IMR-90 (cell line): ENCODE measurements at regions not wholly inside any gene's neighbourhood (a gene's known extent, or its start where the extent isn't known, plus 50 kb on each side); places are given as distances from the start of the nearest gene placed in this dataset.

Experiments
- ATAC-seq: fragments of 200-7000 bp; cut with Tn5 transposase; 2 replicates; pipeline ENCODE4 v1.9.1; 2020; ENCODE audit warnings: low read depth, mild to moderate bottlenecking, moderate library complexity
- BruUV-seq: library from RNA; stranded (reverse); fragments of 400-500 nt; replicated peaks from 2 replicates; lab custom pipeline; 2021; lab: Mats Ljungman, UMichigan
- CTCF ChIA-PET: fragments of 300-600 bp; formaldehyde crosslinking; extraction: SDS; loops from one replicate; lab custom pipeline; 2021; ENCODE audit warnings: antibody characterized with exemption; lab: Yijun Ruan, JAX
- POLR2A ChIA-PET: fragments of 300-600 bp; sonication (Branson Sonifier 250); formaldehyde crosslinking; loops from one replicate; lab custom pipeline; 2022; ENCODE audit warnings: antibody characterized with exemption; ENCODE audit not compliant: unreplicated experiment; lab: Charles Lee
- DNase-seq: peaks from one replicate; pipeline ENCODE4 v3.0.0; 2013
- H2AFZ ChIP-seq: replicated peaks from 2 replicates; pipeline ENCODE3; 2013; ENCODE audit warnings: low read length, mild to moderate bottlenecking; ENCODE audit not compliant: poor library complexity
- H2AK5ac ChIP-seq: 2 replicates; pipeline ENCODE4 v1.6.1; 2013; ENCODE audit warnings: low read depth, low read length, inconsistent platforms
- H2AK9ac ChIP-seq: replicated peaks from 2 replicates; pipeline ENCODE3; 2013; ENCODE audit warnings: mild to moderate bottlenecking, low read depth, low read length, moderate library complexity; ENCODE audit not compliant: poor library complexity
- H2BK120ac ChIP-seq: 2 replicates; pipeline ENCODE4 v1.6.1; 2013; ENCODE audit warnings: low read depth, low read length, inconsistent platforms
- H2BK15ac ChIP-seq: 3 replicates; pipeline ENCODE4 v1.6.1; 2013; ENCODE audit warnings: low read depth, low read length, inconsistent platforms
- H2BK20ac ChIP-seq: 2 replicates; pipeline ENCODE4 v1.6.1; 2013; ENCODE audit warnings: low read depth, mild to moderate bottlenecking, inconsistent platforms, low read length, moderate library complexity
- H2BK5ac ChIP-seq: 2 replicates; pipeline ENCODE4 v1.6.1; 2013; ENCODE audit warnings: mild to moderate bottlenecking, low read depth, low read length, inconsistent platforms; ENCODE audit not compliant: poor library complexity, severe bottlenecking
- H3K14ac ChIP-seq: replicated peaks from 2 replicates; pipeline ENCODE4 v1.6.1; 2013; ENCODE audit warnings: low read depth, low read length, inconsistent platforms
- H3K18ac ChIP-seq: 2 replicates; pipeline ENCODE4 v1.6.1; 2013; ENCODE audit warnings: low read depth, low read length, control low read depth
- H3K23ac ChIP-seq: 2 replicates; pipeline ENCODE4 v1.6.1; 2013; ENCODE audit warnings: low read depth, low read length, inconsistent platforms
- H3K27ac ChIP-seq: 2 replicates; pipeline ENCODE4 v1.5.1; 2013; ENCODE audit warnings: mild to moderate bottlenecking, control low read depth, low read length; ENCODE audit not compliant: insufficient read depth
- H3K27me3 ChIP-seq: 2 replicates; pipeline ENCODE4 v1.6.1; 2013; ENCODE audit warnings: low read length; ENCODE audit not compliant: control insufficient read depth, insufficient read depth
- H3K36me3 ChIP-seq: 2 replicates; pipeline ENCODE4 v1.6.1; 2013; ENCODE audit warnings: low read length, mixed read lengths; ENCODE audit not compliant: control insufficient read depth, insufficient read depth
- H3K4ac ChIP-seq: 2 replicates; pipeline ENCODE4 v1.6.1; 2013; ENCODE audit warnings: low read depth, low read length, inconsistent platforms
- H3K4me1 ChIP-seq: 2 replicates; pipeline ENCODE4 v1.6.1; 2013; ENCODE audit warnings: low read length, mixed read lengths; ENCODE audit not compliant: control insufficient read depth, insufficient read depth
- H3K4me2 ChIP-seq: 2 replicates; pipeline ENCODE4 v1.6.1; 2013; ENCODE audit warnings: low read depth, mild to moderate bottlenecking, control low read depth, low read length, moderate library complexity
- H3K4me3 ChIP-seq: 2 replicates; pipeline ENCODE4 v1.5.1; 2013; ENCODE audit warnings: low read depth, mild to moderate bottlenecking, control low read depth, low read length, moderate library complexity; ENCODE audit not compliant: insufficient read depth
- H3K56ac ChIP-seq: 2 replicates; pipeline ENCODE4 v1.6.1; 2013; ENCODE audit warnings: low read length, inconsistent platforms; ENCODE audit not compliant: insufficient read depth; ENCODE audit errors: extremely low read depth
- H3K79me1 ChIP-seq, 2 experiments: 2 replicates each; pipeline ENCODE4 v1.6.1; 2013; ENCODE audit warnings: low read length in 2 of 2, inconsistent platforms in 1 of 2, low read depth in 1 of 2
- H3K9ac ChIP-seq: 2 replicates; pipeline ENCODE4 v1.6.1; 2013; ENCODE audit warnings: low read depth, low read length, control low read depth
- H3K9me1 ChIP-seq: 2 replicates; pipeline ENCODE4 v1.6.1; 2013; ENCODE audit warnings: low read length, inconsistent platforms; ENCODE audit not compliant: insufficient read depth
- H3K9me3 ChIP-seq: 2 replicates; pipeline ENCODE4 v1.6.1; 2013; ENCODE audit warnings: low read length; ENCODE audit not compliant: control insufficient read depth, insufficient read depth
- H4K20me1 ChIP-seq: 2 replicates; pipeline ENCODE4 v1.6.1; 2013; ENCODE audit warnings: low read length, inconsistent platforms; ENCODE audit not compliant: insufficient read depth
- H4K5ac ChIP-seq: 2 replicates; pipeline ENCODE4 v1.6.1; 2013; ENCODE audit warnings: mild to moderate bottlenecking, low read depth, low read length, control low read depth
- H4K8ac ChIP-seq, 2 experiments: 2 replicates each; pipeline ENCODE4 v1.6.1; 2013; ENCODE audit warnings: low read depth in 2 of 2, low read length in 2 of 2, control low read depth in 1 of 2, inconsistent platforms in 1 of 2
- H4K91ac ChIP-seq: 2 replicates; pipeline ENCODE4 v1.6.1; 2013; ENCODE audit warnings: low read depth, low read length, inconsistent platforms; ENCODE audit not compliant: insufficient read depth
- BHLHE40 ChIP-seq: fragments of 150-350 bp; IDR thresholded peaks from 2 replicates; pipeline ENCODE4 v1.6.1; 2016; ENCODE audit warnings: mild to moderate bottlenecking, low read depth, low read length
- CHD1 ChIP-seq: IDR thresholded peaks from 2 replicates; pipeline ENCODE4 v1.6.1; 2012; ENCODE audit warnings: low read depth, low read length, improper control_type of control experiment
- CTCF ChIP-seq: conservative IDR thresholded peaks from 2 replicates; pipeline ENCODE4 v1.5.1; 2012; ENCODE audit warnings: mild to moderate bottlenecking, low read depth, low read length, improper control_type of control experiment
- ELK1 ChIP-seq: fragments of 150-350 bp; IDR thresholded peaks from 2 replicates; pipeline ENCODE4 v1.6.1; 2016; ENCODE audit warnings: low read depth, mild to moderate bottlenecking, low read length, moderate library complexity, borderline replicate concordance
- MAFK ChIP-seq: IDR thresholded peaks from 2 replicates; pipeline ENCODE4 v1.6.1; 2012; ENCODE audit warnings: low read depth, low read length, improper control_type of control experiment
- MXI1 ChIP-seq: IDR thresholded peaks from 2 replicates; pipeline ENCODE4 v1.6.1; 2012; ENCODE audit warnings: low read depth, mild to moderate bottlenecking, low read length, moderate library complexity, borderline replicate concordance
- RAD21 ChIP-seq: IDR thresholded peaks from 2 replicates; pipeline ENCODE4 v1.6.1; 2012; ENCODE audit warnings: low read length, improper control_type of control experiment
- RCOR1 ChIP-seq: IDR thresholded peaks from 2 replicates; pipeline ENCODE4 v1.6.1; 2012; ENCODE audit warnings: mild to moderate bottlenecking, low read length, improper control_type of control experiment; ENCODE audit not compliant: insufficient replicate concordance
- RFX5 ChIP-seq: IDR thresholded peaks from 2 replicates; pipeline ENCODE4 v1.8.0; 2012; ENCODE audit warnings: low read depth, mild to moderate bottlenecking, low read length, moderate library complexity
- WGBS, 2 experiments: methylation state at CpG; one replicate each; pipeline versions ENCODE4 v1.1.5 to v1.1.7; 2013; ENCODE audit warnings: missing lambda C conversion rate in 2 of 2; ENCODE audit not compliant: insufficient read length in 1 of 2; ENCODE audit errors: extremely low coverage in 2 of 2; 5-methylcytosine and 5-hydroxymethylcytosine counted together
- dilution Hi-C: fragments of 300-500 bp; cut with HindIII; formaldehyde crosslinking; loops from one replicate; pipeline ENCODE4 v1.14.3; 2018; ENCODE audit warnings: low sequenced_read_pairs; ENCODE audit not compliant: unreplicated experiment
- in situ Hi-C: fragments of 300-500 bp; cut with MboI; formaldehyde crosslinking; loops from 3 replicates; pipeline ENCODE4 v1.14.3; 2019; ENCODE audit warnings: low sequenced_read_pairs, inconsistent platforms, mixed read lengths
- intact Hi-C: fragments of 100-400 bp; cut with micrococcal nuclease; formaldehyde crosslinking; loops from 2 replicates; pipeline ENCODE4 v1.10.0; 2022

GRCh38 chr16:17830651-17831050, 359.9 kb upstream of the XYLT1 start:
- no peaks in the 10 kb centered on the region for H3K9me3 ChIP-seq
- no peak overlapping the region for H2AFZ ChIP-seq
- H3K4ac ChIP-seq, result no peak overlapping the region
- BruUV-seq, result no TSS peak
- no peaks in the 10 kb centered on the region for H3K27me3 ChIP-seq
- H3K56ac ChIP-seq, result no peak overlapping the region
- no peaks in the 10 kb centered on the region for H3K9me1 ChIP-seq
- TF ChIP-seq ELK1 (no peak), RCOR1 (no peak), BHLHE40 (no peak), CTCF (no peak), CHD1 (no peak), MAFK (no peak), MXI1 (no peak), RFX5 (no peak), RAD21 (no peak)
- H3K27ac ChIP-seq, result no peak overlapping the region
- H2AK5ac ChIP-seq, result no peak overlapping the region
- ATAC-seq (no peak), DNase-seq (no peak)
- H3K4me1 ChIP-seq, result no peaks in the 10 kb centered on the region
- no peak overlapping the region for H4K8ac ChIP-seq
- no peak overlapping the region for H2BK120ac ChIP-seq
- H3K23ac ChIP-seq, result no peak overlapping the region
- WGBS, 2 experiments, result no CpG with 5 or more reads among the region's 2 CpGs
- H2AK9ac ChIP-seq, result no peak overlapping the region
- no peaks in the 10 kb centered on the region for H3K79me1 ChIP-seq
- no peak overlapping the region for H3K9ac ChIP-seq
- no peak overlapping the region for H3K4me2 ChIP-seq
- ChIA-PET CTCF (no interaction called here), POLR2A (no interaction called here)
- no peak overlapping the region for H2BK15ac ChIP-seq
- H3K18ac ChIP-seq, result no peak overlapping the region
- H4K20me1 ChIP-seq, result no peaks in the 10 kb centered on the region
- no peak overlapping the region for H2BK5ac ChIP-seq
- no peak overlapping the region for H4K91ac ChIP-seq
- H3K14ac ChIP-seq, result no peak overlapping the region
- H3K4me3 ChIP-seq, result no peak overlapping the region
- dilution Hi-C loops (no loop called here), intact Hi-C loops (no loop called here), in situ Hi-C loops (no loop called here)
- H2BK20ac ChIP-seq, result no peak overlapping the region
- H4K5ac ChIP-seq, result no peak overlapping the region
- no peaks in the 10 kb centered on the region for H3K36me3 ChIP-seq
